ENCODE measurements at regions not wholly inside any gene's neighbourhood (a gene's known extent, or its start where the extent isn't known, plus 50 kb on each side); places are given as distances from the start of the nearest gene placed in this dataset.

- no peak overlapping the region for H3K4me3 ChIP-seq
- H3K36me3 ChIP-seq: no peaks in the 10 kb centered on the region
- H3K27ac ChIP-seq: no peak overlapping the region
- peak in 1 of 2 donors; percentile 12 for DNase-seq (ENCODE audit: low read depth in 1 of 2, low spot score in 1 of 2)
- no peaks in the 10 kb centered on the region for H3K4me1 ChIP-seq (ENCODE audit: low read depth)
- no peak for TF ChIP-seq CTCF (IDR thresholded peaks at IDR 0.05; ENCODE audit: low read depth, low read length)
- H3K9me3 ChIP-seq (ENCODE audit: low read depth): no peaks in the 10 kb centered on the region
- H3K27me3 ChIP-seq: no peaks in the 10 kb centered on the region
Observed at GRCh38 chr1:106754957-106755356, 301.5 kb upstream of the PRMT6 start.

- Histone ChIP-seq H3K4me3 (no peak overlapping the region), H3K4me1 (ENCODE audit: low read depth) (no peaks in the 10 kb centered on the region), H3K27ac (no peak overlapping the region), H3K9me3 (ENCODE audit: low read depth) (no peaks in the 10 kb centered on the region), H3K36me3 (no peaks in the 10 kb centered on the region), H3K27me3 (no peaks in the 10 kb centered on the region)
- TF ChIP-seq CTCF (IDR thresholded peaks at IDR 0.05; ENCODE audit: low read depth, low read length): no peak
- DNase-seq (ENCODE audit: low read depth in 1 of 2, low spot score in 1 of 2): peak in 1 of 2 donors; percentile 65
Observed at GRCh38 chr1:106755682-106756406, 300.6 kb upstream of the PRMT6 start.

- Histone ChIP-seq H3K4me1 (ENCODE audit: low read depth) (no peaks in the 10 kb centered on the region), H3K4me3 (no peak overlapping the region), H3K36me3 (no peaks in the 10 kb centered on the region), H3K9me3 (ENCODE audit: low read depth) (no peaks in the 10 kb centered on the region), H3K27ac (no peak overlapping the region), H3K27me3 (no peaks in the 10 kb centered on the region)
- no peak for DNase-seq (ENCODE audit: low read depth in 1 of 2, low spot score in 1 of 2)
- TF ChIP-seq CTCF (IDR thresholded peaks at IDR 0.05; ENCODE audit: low read depth, low read length): no peak
Observed at GRCh38 chr1:106756752-106757151, 299.7 kb upstream of the PRMT6 start.

- Histone ChIP-seq H3K27ac (peak overlapping the region; percentile 17), H3K4me3 (no peak overlapping the region), H3K27me3 (no peaks in the 10 kb centered on the region), H3K9me3 (ENCODE audit: low read depth) (no peaks in the 10 kb centered on the region), H3K4me1 (ENCODE audit: low read depth) (peaks cover 19% of the 10 kb centered on the region), H3K36me3 (no peaks in the 10 kb centered on the region)
- no peak for TF ChIP-seq CTCF (IDR thresholded peaks at IDR 0.05; ENCODE audit: low read depth, low read length)
- peak; percentile 2 to 8 for DNase-seq (ENCODE audit: low read depth in 1 of 2, low spot score in 1 of 2)
Observed at GRCh38 chr1:106768077-106768476, 288.4 kb upstream of the PRMT6 start.

- Histone ChIP-seq H3K27ac (no peak overlapping the region), H3K27me3 (no peaks in the 10 kb centered on the region), H3K4me3 (no peak overlapping the region), H3K4me1 (ENCODE audit: low read depth) (peaks cover 19% of the 10 kb centered on the region), H3K36me3 (no peaks in the 10 kb centered on the region), H3K9me3 (ENCODE audit: low read depth) (no peaks in the 10 kb centered on the region)
- peak in 1 of 2 donors; percentile 56 for DNase-seq (ENCODE audit: low read depth in 1 of 2, low spot score in 1 of 2)
- no peak for TF ChIP-seq CTCF (IDR thresholded peaks at IDR 0.05; ENCODE audit: low read depth, low read length)
Observed at GRCh38 chr1:106768501-106768900, 288.0 kb upstream of the PRMT6 start.

Measured in cardiac muscle cell (in vitro differentiated cells and primary cell).